HG03060 (cell line): ENCODE measurements at regions not wholly inside any gene's neighbourhood (a gene's known extent, or its start where the extent isn't known, plus 50 kb on each side); places are given as distances from the start of the nearest gene placed in this dataset.

Experiments used
- ATAC-seq: cut with Tn5 transposase; IDR thresholded peaks from one replicate; pipeline ENCODE4 v1.9.1; 2021; ENCODE audit warnings: low read depth, moderate number of reproducible peaks; ENCODE audit not compliant: unreplicated experiment

GRCh38 chr5:112647428-112647827 lies 90.3 kb upstream of the APC start:
- ATAC-seq, result no peak

GRCh38 chr5:112648264-112648663 lies 89.4 kb upstream of the APC start:
- no peak for ATAC-seq

- ATAC-seq, result no peak
Measured at GRCh38 chr5:112649882-112650281, 87.8 kb upstream of the APC start.

- no peak for ATAC-seq
Measured at GRCh38 chr5:112653638-112654205, 84.0 kb upstream of the APC start.

GRCh38 chr5:112655513-112655912 lies 82.2 kb upstream of the APC start:
- ATAC-seq, result no peak

GRCh38 chr5:112656451-112656850 lies 81.2 kb upstream of the APC start:
- no peak for ATAC-seq

GRCh38 chr5:112657804-112658203 lies 79.9 kb upstream of the APC start:
- no peak for ATAC-seq

- no peak for ATAC-seq
Measured at GRCh38 chr5:112660359-112660758, 77.3 kb upstream of the APC start.

GRCh38 chr5:112663146-112663545 lies 74.5 kb upstream of the APC start:
- ATAC-seq, result no peak

GRCh38 chr5:112668016-112668415 lies 69.7 kb upstream of the APC start:
- ATAC-seq, result no peak

GRCh38 chr5:112668911-112669310 lies 68.8 kb upstream of the APC start:
- ATAC-seq, result no peak

- ATAC-seq, result no peak
Measured at GRCh38 chr5:112669328-112669963, 68.2 kb upstream of the APC start.

- no peak for ATAC-seq
Measured at GRCh38 chr5:112671687-112672086, 66.0 kb upstream of the APC start.

- no peak for ATAC-seq
Measured at GRCh38 chr5:112681481-112681908, 56.2 kb upstream of the APC start.

GRCh38 chr5:112682621-112683061 lies 55.0 kb upstream of the APC start:
- ATAC-seq, result no peak

GRCh38 chr5:112684121-112684520 lies 53.6 kb upstream of the APC start:
- peak; percentile 44 for ATAC-seq

- ATAC-seq, result no peak
Measured at GRCh38 chr5:112684737-112685136, 52.9 kb upstream of the APC start.

- ATAC-seq, result no peak
Measured at GRCh38 chr5:112685386-112685785, 52.3 kb upstream of the APC start.

- no peak for ATAC-seq
Measured at GRCh38 chr5:112685931-112686330, 51.8 kb upstream of the APC start.

GRCh38 chr5:112686675-112687074 lies 51.0 kb upstream of the APC start:
- ATAC-seq, result no peak

GRCh38 chr5:112687306-112687705 lies 50.4 kb upstream of the APC start:
- ATAC-seq, result no peak
